Caco-2 (cell line): ENCODE measurements at regions not wholly inside any gene's neighbourhood (a gene's known extent, or its start where the extent isn't known, plus 50 kb on each side); places are given as distances from the start of the nearest gene placed in this dataset.
A peak's percentile ranks its signal among the peaks of the same experiment; 100 is the strongest.

Source experiments
- BruUV-seq: library from RNA; stranded (reverse); fragments of 400-500 nt; replicated peaks from 2 replicates; lab custom pipeline; 2021; lab: Mats Ljungman, UMichigan
- CTCF ChIA-PET: fragments of 300-600 bp; sonication (Branson Sonifier 250); formaldehyde crosslinking; loops from one replicate; lab custom pipeline; 2022; ENCODE audit warnings: antibody characterized with exemption; lab: Charles Lee
- POLR2A ChIA-PET: fragments of 300-600 bp; sonication (Branson Sonifier 250); formaldehyde crosslinking; loops from one replicate; lab custom pipeline; 2022; ENCODE audit warnings: antibody characterized with exemption; lab: Charles Lee
- DNase-seq, 2 experiments: peaks; one replicate each; pipeline versions ENCODE4 v3.0.0 to v3.0.0-alpha.2; 2020 to 2022
- H3K27me3 ChIP-seq: replicated peaks from 2 replicates; pipeline ENCODE4 v1.6.0; 2011; ENCODE audit warnings: low read length; ENCODE audit not compliant: control insufficient read depth, insufficient read depth
- H3K36me3 ChIP-seq: 2 replicates; pipeline ENCODE4 v1.5.1; 2011; ENCODE audit warnings: low read length; ENCODE audit not compliant: control insufficient read depth, insufficient read depth
- H3K4me1 ChIP-seq: fragments of 250-450 bp; sonication (Bioruptor Pico); 2 replicates; pipeline ENCODE4 v1.5.1; 2020; ENCODE audit warnings: mild to moderate bottlenecking
- H3K4me3 ChIP-seq: 2 replicates; pipeline ENCODE4 v1.5.1; 2011; ENCODE audit warnings: low read depth, mild to moderate bottlenecking, control low read depth, low read length
- H3K9me3 ChIP-seq: fragments of 250-450 bp; sonication (Bioruptor Pico); 2 replicates; pipeline ENCODE4 v1.5.1; 2020; ENCODE audit warnings: mild to moderate bottlenecking, moderate library complexity
- H3K27ac Mint-ChIP-seq: one replicate; pipeline ENCODE4 v1.8.0; 2022; ENCODE audit warnings: mixed read lengths; ENCODE audit not compliant: unreplicated experiment
- H3K27me3 Mint-ChIP-seq: one replicate; pipeline ENCODE4 v1.8.0; 2022; ENCODE audit warnings: mixed read lengths; ENCODE audit not compliant: insufficient read depth, unreplicated experiment
- H3K36me3 Mint-ChIP-seq: one replicate; pipeline ENCODE4 v1.8.0; 2022; ENCODE audit warnings: mild to moderate bottlenecking, mixed read lengths; ENCODE audit not compliant: insufficient read depth, unreplicated experiment
- H3K4me1 Mint-ChIP-seq: one replicate; pipeline ENCODE4 v1.8.0; 2022; ENCODE audit warnings: low read depth, mixed read lengths; ENCODE audit not compliant: unreplicated experiment
- H3K4me3 Mint-ChIP-seq: one replicate; pipeline ENCODE4 v1.8.0; 2022; ENCODE audit warnings: mild to moderate bottlenecking, moderate library complexity, mixed read lengths; ENCODE audit not compliant: unreplicated experiment
- H3K9me3 Mint-ChIP-seq: one replicate; pipeline ENCODE4 v1.8.0; 2022; ENCODE audit warnings: mixed read lengths; ENCODE audit not compliant: unreplicated experiment
- intact Hi-C: fragments of 100-400 bp; cut with micrococcal nuclease; formaldehyde crosslinking; loops from one replicate; pipeline ENCODE4 v1.10.0; 2022; ENCODE audit not compliant: unreplicated experiment
- TF ChIP-seq, protein P1 (sequence below), 2 experiments: fragments of 200-600 bp in 1 of 2; IDR thresholded peaks; 1 replicate in 1 of 2; 2 replicates in 1 of 2; pipeline versions ENCODE4 v1.5.1 to v1.8.0; 2011 to 2022; ENCODE audit warnings: antibody characterized with exemption in 1 of 2, control low read depth in 1 of 2, inconsistent platforms in 1 of 2, low read depth in 1 of 2, low read length in 1 of 2, mild to moderate bottlenecking in 1 of 2, moderate library complexity in 1 of 2; ENCODE audit not compliant: insufficient read depth in 1 of 2, severe bottlenecking in 1 of 2, unreplicated experiment in 1 of 2

DNA sequence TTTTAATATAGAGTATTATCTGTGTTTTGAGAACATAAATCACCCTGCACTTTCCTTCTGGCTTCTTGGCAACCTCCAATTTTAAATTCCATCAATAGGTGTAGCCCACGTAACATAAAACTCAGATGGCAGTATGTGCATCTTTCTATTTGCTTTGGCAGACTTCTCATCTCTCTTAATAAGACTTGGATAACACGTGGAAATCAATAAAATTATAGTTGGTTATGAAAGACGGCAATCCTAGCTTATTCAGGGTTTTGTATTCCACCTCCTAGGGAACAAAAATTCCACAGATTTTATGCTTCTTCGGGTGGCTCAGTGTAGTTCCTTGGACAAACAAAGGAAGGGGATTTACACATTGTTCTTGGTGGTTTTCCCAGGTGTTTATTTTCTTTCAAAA is 299.3 kb downstream of the RND3 start:
- TF ChIP-seq, protein P1, sequence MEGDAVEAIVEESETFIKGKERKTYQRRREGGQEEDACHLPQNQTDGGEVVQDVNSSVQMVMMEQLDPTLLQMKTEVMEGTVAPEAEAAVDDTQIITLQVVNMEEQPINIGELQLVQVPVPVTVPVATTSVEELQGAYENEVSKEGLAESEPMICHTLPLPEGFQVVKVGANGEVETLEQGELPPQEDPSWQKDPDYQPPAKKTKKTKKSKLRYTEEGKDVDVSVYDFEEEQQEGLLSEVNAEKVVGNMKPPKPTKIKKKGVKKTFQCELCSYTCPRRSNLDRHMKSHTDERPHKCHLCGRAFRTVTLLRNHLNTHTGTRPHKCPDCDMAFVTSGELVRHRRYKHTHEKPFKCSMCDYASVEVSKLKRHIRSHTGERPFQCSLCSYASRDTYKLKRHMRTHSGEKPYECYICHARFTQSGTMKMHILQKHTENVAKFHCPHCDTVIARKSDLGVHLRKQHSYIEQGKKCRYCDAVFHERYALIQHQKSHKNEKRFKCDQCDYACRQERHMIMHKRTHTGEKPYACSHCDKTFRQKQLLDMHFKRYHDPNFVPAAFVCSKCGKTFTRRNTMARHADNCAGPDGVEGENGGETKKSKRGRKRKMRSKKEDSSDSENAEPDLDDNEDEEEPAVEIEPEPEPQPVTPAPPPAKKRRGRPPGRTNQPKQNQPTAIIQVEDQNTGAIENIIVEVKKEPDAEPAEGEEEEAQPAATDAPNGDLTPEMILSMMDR (IDR thresholded peaks at IDR 0.05; ENCODE audit: insufficient read depth in 1 of 2, low read depth in 1 of 2, low read length in 1 of 2, severe bottlenecking in 1 of 2, unreplicated experiment in 1 of 2), result no peak
- peaks cover 17% of the 10 kb centered on the region for H3K9me3 Mint-ChIP-seq
- 0 out of 2 replicates have a peak, but pooled peaks cover 6% of the 10 kb centered on the region for H3K4me1 ChIP-seq
- intact Hi-C loops, result no loop called here
- POLR2A ChIA-PET, result no interaction called here
- no peak for DNase-seq
- H3K4me1 Mint-ChIP-seq, result peaks cover 17% of the 10 kb centered on the region
- H3K4me3 Mint-ChIP-seq, result no peak overlapping the region
- no peaks in the 10 kb centered on the region for H3K27me3 ChIP-seq
- H3K27ac Mint-ChIP-seq, result no peak overlapping the region
- CTCF ChIA-PET, result no interaction called here
- no TSS peak for BruUV-seq
- H3K9me3 ChIP-seq, result peaks cover 13% of the 10 kb centered on the region; the same call in 1 of the 2 replicates
- no peaks in the 10 kb centered on the region for H3K27me3 Mint-ChIP-seq
- no peak overlapping the region for H3K4me3 ChIP-seq
- H3K36me3 Mint-ChIP-seq, result peaks cover 6% of the 10 kb centered on the region
- H3K36me3 ChIP-seq, result no peaks in the 10 kb centered on the region

DNA sequence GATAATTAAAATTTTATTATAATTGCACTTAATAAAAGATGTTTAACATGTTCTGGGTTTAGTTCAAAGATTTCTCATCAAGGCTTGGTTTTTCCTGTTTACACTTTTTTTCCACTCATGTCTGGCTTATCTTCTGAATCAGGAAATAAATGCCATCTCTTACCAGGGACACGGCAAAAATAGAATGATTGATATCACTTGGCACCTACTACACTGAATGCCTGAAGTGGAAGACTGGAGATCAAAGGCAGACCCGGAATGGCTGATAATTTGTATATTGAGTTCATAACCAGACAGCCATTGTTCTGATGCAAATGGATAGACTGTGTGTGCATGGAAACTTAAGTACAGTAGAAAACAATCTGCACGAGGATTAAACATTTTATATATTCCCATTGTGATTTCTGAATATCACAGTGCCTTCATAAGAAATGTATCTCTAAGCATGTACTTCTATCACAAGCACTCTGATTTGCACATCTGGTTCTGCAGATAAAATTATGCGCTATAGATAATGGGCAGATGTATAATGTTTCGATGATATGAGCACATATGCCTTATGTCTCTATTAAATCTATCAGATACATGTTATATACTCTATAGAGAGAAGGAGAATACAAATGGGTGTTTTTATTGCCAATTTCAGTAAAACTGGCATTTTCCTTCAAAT is 304.8 kb downstream of the RND3 start:
- Histone ChIP-seq H3K27me3 (no peaks in the 10 kb centered on the region), H3K36me3 (no peaks in the 10 kb centered on the region), H3K4me1 (peaks cover 11% of the 10 kb centered on the region), H3K4me3 (no peak overlapping the region), H3K9me3 (peaks cover 11% of the 10 kb centered on the region; the same call in 1 of the 2 replicates)
- intact Hi-C loops, result no loop called here
- POLR2A ChIA-PET, result no interaction called here
- H3K36me3 Mint-ChIP-seq, result peaks cover 6% of the 10 kb centered on the region
- DNase-seq, result no peak
- TF ChIP-seq, protein P1 (IDR thresholded peaks at IDR 0.05; ENCODE audit: insufficient read depth in 1 of 2, low read depth in 1 of 2, low read length in 1 of 2, severe bottlenecking in 1 of 2, unreplicated experiment in 1 of 2), result no peak
- CTCF ChIA-PET, result no interaction called here
- peaks cover 17% of the 10 kb centered on the region for H3K9me3 Mint-ChIP-seq
- no peak overlapping the region for H3K4me3 Mint-ChIP-seq
- BruUV-seq, result no TSS peak
- peaks cover 29% of the 10 kb centered on the region for H3K4me1 Mint-ChIP-seq
- H3K27me3 Mint-ChIP-seq, result no peaks in the 10 kb centered on the region
- no peak overlapping the region for H3K27ac Mint-ChIP-seq

DNA sequence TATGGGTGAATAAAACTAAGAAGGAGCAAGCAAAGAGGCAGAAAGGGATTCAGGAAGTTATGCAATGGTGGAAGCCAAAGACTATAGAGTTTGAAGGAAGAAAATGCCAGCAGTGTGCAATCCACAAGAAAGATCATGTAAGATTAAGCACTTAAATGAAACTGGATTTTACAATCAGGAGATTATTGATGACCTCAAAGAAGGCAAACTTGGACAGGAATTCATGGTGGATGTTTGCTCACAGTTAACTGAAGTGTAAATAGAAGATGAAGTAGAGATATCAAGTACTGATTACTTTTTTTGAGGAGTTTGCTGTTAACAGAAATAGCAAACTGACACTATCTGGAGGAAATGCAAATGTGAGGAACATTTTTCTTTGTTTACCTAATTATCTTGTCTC is 308.9 kb downstream of the RND3 start:
- H3K27me3 ChIP-seq, result no peaks in the 10 kb centered on the region
- ChIA-PET POLR2A (interaction anchor here (0.7 kb wide), 1 partner anchor 227 kb away, joined by 5 read pairs; no protein-coding TSS in a partner anchor), CTCF (no interaction called here)
- Mint-ChIP-seq H3K4me1 (peaks cover 20% of the 10 kb centered on the region), H3K27ac (peak overlapping the region; percentile 31), H3K9me3 (no peaks in the 10 kb centered on the region), H3K27me3 (no peaks in the 10 kb centered on the region), H3K36me3 (no peaks in the 10 kb centered on the region), H3K4me3 (peak overlapping the region; percentile 19)
- no peak overlapping the region for H3K4me3 ChIP-seq
- H3K9me3 ChIP-seq, result no peaks in the 10 kb centered on the region
- intact Hi-C loops, result loop anchor here (2.0 to 5.0 kb wide), 3 partner anchors 42 to 309 kb away; partner anchors contain the start of gene RND3
- no peaks in the 10 kb centered on the region for H3K36me3 ChIP-seq
- peaks cover 22% of the 10 kb centered on the region for H3K4me1 ChIP-seq
- TF ChIP-seq, protein P1 (IDR thresholded peaks at IDR 0.05; ENCODE audit: insufficient read depth in 1 of 2, low read depth in 1 of 2, low read length in 1 of 2, severe bottlenecking in 1 of 2, unreplicated experiment in 1 of 2), result no peak
- peak in 1 of 2 experiments; percentile 38 for DNase-seq
- BruUV-seq, result no TSS peak
